Fibroblast of upper back skin (primary cell): ENCODE measurements at regions not wholly inside any gene's neighbourhood (a gene's known extent, or its start where the extent isn't known, plus 50 kb on each side); places are given as distances from the start of the nearest gene placed in this dataset.
A peak's percentile ranks its signal among the peaks of the same experiment; 100 is the strongest.
"Not testable (repeated sequence)": the region's sequence is repeated elsewhere in the genome, so short reads cannot be mapped to it uniquely, and the experiment has no call there.

ENCODE experiments used
- DNase-seq: peaks from one replicate; pipeline ENCODE4 v3.0.0-alpha.2; 2013

DNA sequence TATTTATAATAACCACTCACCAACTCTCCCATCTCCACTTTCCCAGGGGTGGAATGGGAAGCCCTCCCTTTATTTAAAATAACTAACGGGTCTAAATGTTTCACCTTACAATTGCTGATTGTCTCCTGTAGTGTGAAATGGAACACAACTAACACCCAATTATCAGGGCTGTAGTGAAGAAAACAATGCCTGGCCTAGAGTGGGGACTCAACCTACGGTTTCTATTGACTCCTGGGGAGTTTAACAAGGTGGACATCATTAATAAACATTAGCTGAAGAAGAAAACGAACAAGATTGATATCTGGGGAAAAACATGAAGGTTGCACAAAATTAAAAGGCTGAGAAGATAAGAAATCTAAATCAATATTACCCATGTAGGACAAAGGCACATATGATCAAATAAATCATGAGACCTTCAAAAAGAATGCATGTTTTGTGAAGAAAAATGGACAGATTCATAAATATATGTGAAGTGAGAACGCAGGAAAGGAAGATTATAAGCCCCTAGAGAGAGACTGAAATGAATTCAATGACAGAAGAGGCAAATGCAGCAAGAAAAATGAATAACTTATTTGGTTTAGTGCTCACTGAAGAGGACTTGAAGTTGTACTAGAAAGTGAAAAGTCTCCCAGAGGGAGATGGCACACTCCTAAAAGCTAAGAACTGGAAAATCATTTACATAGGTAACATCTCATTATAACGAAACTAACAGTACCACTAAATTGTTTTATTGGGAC lies 593.0 kb upstream of the AADAT start:
- no peak for DNase-seq

DNA sequence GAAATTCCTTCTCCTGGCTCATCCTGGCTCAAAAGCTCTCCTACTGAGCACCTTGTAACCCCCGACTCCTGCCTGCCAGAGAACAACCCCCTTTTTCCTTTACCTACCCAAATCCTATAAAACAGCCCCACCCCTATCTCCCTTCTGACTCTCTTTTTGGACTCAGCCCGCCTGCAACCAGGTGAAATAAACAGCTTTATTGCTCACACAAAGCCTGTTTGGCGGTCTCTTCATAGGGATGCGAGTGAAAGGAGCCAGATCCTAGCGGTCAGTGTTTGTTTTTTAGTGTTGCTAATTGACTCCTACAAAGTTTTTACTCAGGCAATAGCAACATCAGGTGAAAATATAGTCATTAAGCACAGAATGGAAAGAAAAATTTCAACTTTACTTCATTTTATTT lies 592.3 kb upstream of the AADAT start:
- DNase-seq = not testable (repeated sequence)

GRCh38 chr4:170675568-170676262 lies 586.0 kb upstream of the AADAT start:
- peak; percentile 45 for DNase-seq

GRCh38 chr4:170674176-170674575 lies 584.4 kb upstream of the AADAT start:
- peak; percentile 20 for DNase-seq

DNA sequence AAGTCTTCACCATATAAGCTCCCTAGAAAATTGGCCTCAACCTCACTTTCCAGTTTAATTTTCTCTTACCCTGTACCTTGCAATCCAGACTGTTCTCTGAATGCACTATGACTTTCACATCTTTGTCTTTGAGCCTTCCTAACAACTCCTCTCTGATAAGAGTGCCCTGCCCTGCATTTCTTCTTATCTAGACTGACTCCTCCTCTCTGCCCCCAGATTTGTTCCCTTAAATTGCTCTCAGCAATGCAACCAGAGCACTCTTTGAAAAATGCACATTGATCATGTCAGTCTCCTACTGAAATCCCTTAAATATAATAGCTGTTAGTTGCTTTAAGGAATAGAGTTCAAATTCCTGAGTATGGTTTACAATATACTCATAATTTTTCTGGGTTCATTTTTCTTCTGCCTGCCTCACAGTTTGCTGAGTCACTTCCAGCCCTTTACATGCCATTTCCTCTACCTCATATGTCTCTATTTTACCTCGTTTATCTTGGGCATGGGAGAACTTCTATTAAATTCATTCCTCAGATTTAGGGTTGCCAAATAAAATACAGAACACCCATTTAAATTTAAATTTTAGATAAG lies 582.7 kb upstream of the AADAT start:
- DNase-seq = peak; percentile 83

DNA sequence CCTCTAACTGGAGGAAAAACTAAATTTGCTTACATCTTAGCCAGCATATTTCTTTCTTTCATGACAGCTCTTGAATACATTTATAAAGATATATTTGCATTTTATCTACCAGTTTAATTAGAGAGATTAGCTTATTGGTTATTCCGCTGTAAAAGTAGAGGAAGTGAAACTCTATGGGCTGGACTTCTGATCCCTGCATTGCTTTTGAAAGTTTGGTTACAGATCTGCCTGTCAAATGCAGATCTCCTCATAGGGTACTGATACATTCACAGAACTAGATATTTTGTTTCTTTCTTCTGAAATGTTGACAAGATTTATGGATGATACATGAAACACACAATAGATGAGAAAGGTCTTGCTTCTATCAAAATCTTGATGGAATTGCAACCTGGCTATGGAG lies 581.4 kb upstream of the AADAT start:
- no peak for DNase-seq

DNA sequence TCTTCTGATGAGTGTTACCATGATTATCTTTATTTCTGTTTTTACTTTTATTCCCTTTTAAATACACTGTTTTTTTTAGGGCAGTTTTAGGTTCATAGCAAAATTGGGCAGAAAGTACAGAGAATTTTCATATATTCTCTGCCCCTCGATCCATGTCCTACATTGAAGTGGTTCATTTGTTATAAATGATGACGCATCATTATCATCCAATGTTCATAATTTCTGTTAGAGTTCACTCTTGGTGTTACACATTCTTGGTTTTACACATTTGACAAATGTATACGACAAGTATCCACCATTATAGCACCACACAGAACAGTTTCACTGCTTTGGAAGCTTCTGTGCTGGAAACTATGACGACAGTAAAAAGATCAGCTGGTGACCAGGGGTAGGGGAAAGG lies 578.1 kb upstream of the AADAT start:
- DNase-seq = no peak

DNA sequence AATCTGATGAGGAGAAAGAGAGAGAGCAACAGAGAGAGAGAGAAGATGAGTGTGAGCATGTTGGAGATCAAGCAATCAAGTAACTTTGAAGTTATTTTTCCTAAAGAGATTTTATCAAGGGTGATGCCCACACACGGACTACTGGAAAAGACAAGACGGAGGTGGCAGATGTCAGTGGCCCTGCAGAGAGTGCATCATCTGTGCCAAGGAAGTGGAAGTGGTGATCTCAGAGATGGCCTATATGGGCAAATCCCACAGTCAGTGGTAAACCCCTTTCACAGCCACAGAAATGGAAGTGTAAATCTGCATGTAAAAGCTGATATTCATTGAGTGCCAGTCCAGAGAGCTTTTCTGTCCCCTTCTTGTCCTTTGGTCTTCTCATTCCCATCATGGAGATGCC lies 577.2 kb upstream of the AADAT start:
- DNase-seq = no peak

DNA sequence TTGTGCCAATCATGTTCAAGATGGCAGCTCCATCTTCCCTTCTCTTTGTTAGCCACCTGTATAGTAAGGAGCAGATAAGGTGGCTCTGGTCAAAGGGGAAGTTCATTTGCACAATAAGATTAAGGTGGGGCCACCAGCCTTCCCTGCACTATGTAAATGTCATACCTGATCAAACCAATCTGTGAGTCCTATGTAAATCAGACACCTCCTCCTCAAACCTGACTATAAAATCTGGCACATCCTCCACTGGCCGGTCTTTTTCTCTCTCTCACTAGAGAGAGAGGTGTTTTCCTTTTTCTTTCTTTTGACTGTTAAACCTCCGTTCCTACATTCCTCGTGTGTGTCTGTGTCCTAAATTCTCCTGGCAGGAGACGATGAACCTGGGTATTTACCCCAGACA lies 572.5 kb upstream of the AADAT start:
- no peak for DNase-seq

DNA sequence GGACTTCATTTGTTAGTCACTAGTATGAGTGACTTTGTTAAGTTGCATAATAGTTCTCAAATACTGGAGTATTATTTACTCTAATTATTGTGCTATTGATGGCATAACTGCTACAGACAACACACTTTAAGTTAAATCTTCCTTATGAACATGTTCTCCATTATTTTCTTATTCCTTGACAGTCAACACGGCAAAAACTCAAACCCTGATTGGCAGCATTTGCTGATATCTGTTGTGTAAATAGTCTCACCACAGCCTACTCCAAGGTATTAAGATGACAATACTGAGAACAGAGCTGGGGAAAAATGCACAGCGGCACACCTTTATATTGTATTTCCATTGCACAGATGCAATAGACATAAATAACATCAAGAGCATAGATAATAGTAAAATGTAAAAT lies 568.0 kb upstream of the AADAT start:
- DNase-seq = no peak

GRCh38 chr4:170656506-170656905 lies 566.8 kb upstream of the AADAT start:
- DNase-seq = no peak

DNA sequence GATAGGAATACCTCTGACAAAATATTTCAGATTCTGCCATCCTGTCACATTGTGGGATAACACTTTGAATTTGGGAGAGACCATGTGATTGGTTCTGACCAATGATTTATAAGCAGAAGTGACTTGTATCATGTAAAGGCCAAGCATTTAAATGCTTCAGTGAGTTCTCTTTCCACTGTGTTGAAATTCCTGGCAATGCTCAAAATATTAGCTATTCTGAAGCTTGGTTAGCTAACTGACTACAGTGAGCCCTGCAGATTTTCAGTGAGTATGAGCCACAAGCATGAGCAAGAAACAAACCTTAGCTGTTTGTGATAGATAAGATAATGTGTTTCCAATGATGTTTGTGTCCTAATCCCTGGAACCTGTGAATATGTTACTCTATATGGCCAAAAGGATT lies 562.8 kb upstream of the AADAT start:
- DNase-seq = peak; percentile 29

DNA sequence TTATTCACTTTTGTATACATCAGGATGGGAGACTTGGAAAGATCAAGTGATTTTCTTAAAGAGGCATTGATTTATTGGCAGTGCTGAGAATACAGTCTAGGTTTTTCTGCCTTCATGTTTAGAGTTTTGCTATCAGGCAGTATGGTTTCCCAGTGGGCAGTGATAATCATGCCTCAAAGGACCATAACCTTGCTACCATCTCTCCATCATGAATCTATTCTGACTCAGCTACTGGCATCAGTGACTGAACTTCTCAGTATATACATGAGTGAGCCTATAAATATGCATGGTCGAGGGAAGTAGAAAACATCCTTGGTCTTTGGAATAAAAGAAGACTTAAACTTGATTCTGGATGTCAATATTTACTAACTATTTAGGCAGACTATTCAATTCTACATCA lies 562.0 kb upstream of the AADAT start:
- DNase-seq = peak; percentile 59

DNA sequence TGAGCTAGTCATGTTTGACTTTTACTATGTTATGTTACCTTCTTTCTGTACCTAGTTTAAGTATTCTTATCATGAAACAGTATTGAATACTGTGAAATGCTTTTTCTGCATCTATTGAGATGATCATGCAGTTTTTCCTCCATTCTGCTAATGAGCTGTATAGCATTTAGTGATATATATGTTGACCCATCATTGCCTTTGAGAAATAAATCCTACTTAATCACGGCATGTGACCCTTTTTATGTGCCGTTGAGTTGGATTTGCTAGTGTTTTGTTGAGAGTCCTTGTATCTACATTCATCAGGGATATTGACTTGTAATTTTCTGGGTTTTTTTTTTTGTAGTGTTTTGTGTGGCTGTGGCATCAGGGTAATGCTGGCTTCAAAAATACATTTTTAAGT lies 537.7 kb upstream of the AADAT start:
- no peak for DNase-seq

- no peak for DNase-seq
These were observed 534.1 kb upstream of the AADAT start for GRCh38 chr4:170623899-170624298.

DNA sequence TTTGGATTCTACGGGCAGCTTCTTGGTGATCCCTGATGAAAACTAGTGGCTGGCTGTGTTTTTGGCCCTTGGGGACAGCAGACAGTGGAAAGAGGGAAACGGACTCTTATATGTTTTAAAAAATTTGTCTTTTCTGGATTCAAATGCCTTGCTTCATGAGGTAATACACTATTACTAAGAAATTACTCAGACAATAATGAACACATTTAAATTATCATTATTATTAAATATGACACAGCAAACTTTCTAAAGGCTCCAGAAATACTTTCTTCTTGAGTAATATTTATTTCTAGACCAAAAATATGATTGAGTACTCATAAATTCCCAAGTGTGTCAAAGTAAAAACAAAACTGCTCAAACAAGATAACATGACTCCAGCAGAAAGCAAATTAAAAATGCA lies 520.7 kb upstream of the AADAT start:
- peak; percentile 10 for DNase-seq

GRCh38 chr4:170599894-170600293 lies 510.1 kb upstream of the AADAT start:
- DNase-seq = no peak

DNA sequence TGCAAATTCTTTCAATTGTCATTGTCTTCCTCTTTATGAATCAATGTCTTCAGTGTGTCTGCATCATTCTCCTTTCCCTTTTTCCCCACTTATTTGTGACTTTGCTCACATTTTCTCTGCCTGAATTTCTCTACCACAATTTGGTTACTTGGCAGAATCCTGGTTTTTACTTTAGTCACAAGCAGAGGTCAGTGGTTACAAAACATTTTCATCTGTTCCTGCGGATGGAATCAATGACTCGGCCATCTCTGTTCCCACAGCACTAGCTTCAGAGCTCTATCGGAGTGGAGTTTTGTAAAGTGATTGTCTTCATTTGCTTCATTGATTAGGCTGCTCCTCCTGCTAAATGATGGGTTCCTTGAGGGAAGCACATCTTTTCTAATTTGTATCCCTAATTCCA lies 501.3 kb upstream of the AADAT start:
- DNase-seq = peak; percentile 14

DNA sequence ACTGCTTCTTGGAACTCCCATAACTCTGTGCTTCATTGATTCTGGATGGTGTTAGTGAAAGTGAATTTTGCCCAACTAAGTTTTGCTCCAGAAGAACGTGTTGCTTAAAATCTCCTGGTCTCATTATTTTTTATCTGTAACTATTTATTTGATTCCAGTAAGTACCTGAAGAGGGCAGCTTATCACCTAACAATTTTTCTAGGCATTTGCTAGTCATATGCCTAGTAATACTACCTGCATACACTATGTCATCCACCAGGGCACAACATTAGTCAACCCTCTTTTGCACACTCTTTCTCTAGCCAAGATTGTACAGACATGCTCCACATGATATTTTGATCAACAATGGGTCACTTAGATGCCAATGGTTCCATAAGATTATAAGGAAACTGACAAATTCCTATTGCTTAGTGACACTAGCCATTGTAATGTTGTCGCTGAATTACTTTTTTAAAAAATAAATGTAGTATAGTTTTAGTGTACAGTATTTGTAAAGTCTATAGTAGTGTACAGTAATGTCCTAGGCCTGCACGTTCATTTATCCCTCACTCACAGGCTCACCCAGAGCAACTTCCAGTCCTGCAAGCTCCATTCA lies 499.9 kb upstream of the AADAT start:
- peak; percentile 46 for DNase-seq

DNA sequence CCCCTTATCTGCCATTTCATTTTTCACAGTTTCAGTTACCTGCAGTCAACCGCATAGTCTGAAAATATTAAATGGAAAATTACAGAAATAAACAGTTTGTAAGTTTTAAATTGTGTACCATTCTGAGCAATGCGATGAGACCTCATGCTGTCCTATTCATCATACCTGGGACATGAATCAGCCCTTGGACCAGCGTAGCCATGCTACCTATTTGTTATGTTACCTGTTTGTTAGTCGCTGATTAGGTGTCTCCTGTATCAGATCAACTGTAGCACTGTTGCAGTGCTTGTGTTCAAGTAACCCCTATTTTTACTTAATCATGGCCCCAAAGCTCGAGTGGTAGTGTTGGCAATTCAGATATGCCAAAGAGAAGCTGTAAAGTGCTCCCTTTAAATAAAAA lies 492.2 kb upstream of the AADAT start:
- DNase-seq = no peak

GRCh38 chr4:170581322-170581721 lies 491.6 kb upstream of the AADAT start:
- no peak for DNase-seq

DNA sequence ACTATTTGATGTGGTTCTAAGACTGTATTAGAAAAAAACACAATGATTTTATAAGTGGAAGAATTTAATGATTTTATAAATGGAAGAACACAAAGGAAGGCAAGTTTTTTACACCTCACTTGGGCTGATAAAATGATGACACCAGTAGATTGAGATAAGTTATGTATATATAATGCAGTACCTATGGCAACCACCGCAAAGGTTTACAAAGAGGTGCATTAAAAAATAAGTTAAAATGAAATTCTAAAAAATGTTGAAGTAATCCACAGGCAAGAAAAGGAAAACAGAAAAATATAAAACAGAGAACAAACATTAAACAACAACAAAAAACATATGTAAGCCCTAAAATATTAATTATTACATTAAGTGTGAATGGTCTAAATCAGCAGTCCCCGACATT lies 490.9 kb upstream of the AADAT start:
- no peak for DNase-seq

GRCh38 chr4:170538821-170539473 lies 449.2 kb upstream of the AADAT start:
- no peak for DNase-seq
